Heart left ventricle (tissue), 13 donors: ENCODE measurements at regions not wholly inside any gene's neighbourhood (a gene's known extent, or its start where the extent isn't known, plus 50 kb on each side); places are given as distances from the start of the nearest gene placed in this dataset.

ENCODE experiments used
- POLR2A ChIP-seq, 2 donors: fragments of 450-650 bp; IDR thresholded peaks; one replicate each; pipeline ENCODE4 v1.6.1; 2017; ENCODE audit warnings: antibody characterized with exemption in 2 of 2, mild to moderate bottlenecking in 2 of 2, moderate library complexity in 2 of 2
- TF ChIP-seq, protein P1 (sequence below), 12 donors: fragments of 200-600 bp; sonication (generic) in 4 of 12; IDR thresholded peaks; one replicate each; pipeline versions ENCODE4 v1.5.0 to v1.8.0; 2018 to 2022; ENCODE audit warnings: antibody characterized with exemption in 12 of 12, mild to moderate bottlenecking in 5 of 12
- donor health status: ischemic (EF 13 %, LVEDD 7.1; RV severe dilation, severe dysfunction).
- donor health status: DM: no; HTN: yes; CAD: no.
- donor health status: DM: no; HTN: no; CAD: no.
- donor health status: ischemic (EF 25% LVEDD 6.9; RV normal size, moderate dysfunction).
- donor health status: ischemic (EF 25% LVEDD 5.7; RV mildly dilated, moderate dysfunction).
- donor health status: ischemic (EF 35%, LVEDD 5.7; RV mildly dilated, moderate dysfunction).
- donor health status: nonischemic (EF 11% LVEDD 7.7; RV severe dilation, severe dysfunction).
- donor health status: DM: yes; HTN: yes; CAD: no.
- donor health status: PGD.
- donor health status: ischemic (EF 29% LVEDD 5.4; RV normal size, mild dysfunction).
- donor health status: nonischemic (EF 23%, LVEDD 6.1; RV moderate dilation, normal function).

- TF ChIP-seq, protein P1, sequence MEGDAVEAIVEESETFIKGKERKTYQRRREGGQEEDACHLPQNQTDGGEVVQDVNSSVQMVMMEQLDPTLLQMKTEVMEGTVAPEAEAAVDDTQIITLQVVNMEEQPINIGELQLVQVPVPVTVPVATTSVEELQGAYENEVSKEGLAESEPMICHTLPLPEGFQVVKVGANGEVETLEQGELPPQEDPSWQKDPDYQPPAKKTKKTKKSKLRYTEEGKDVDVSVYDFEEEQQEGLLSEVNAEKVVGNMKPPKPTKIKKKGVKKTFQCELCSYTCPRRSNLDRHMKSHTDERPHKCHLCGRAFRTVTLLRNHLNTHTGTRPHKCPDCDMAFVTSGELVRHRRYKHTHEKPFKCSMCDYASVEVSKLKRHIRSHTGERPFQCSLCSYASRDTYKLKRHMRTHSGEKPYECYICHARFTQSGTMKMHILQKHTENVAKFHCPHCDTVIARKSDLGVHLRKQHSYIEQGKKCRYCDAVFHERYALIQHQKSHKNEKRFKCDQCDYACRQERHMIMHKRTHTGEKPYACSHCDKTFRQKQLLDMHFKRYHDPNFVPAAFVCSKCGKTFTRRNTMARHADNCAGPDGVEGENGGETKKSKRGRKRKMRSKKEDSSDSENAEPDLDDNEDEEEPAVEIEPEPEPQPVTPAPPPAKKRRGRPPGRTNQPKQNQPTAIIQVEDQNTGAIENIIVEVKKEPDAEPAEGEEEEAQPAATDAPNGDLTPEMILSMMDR (IDR thresholded peaks at IDR 0.05), result no peak
- TF ChIP-seq POLR2A (IDR thresholded peaks at IDR 0.05), result no peak
These were observed 165.9 kb downstream of the TMTC3 start for GRCh38 chr12:88307961-88308360.
